Endothelial cell of umbilical vein (primary cell): ENCODE measurements at regions not wholly inside any gene's neighbourhood (a gene's known extent, or its start where the extent isn't known, plus 50 kb on each side); places are given as distances from the start of the nearest gene placed in this dataset.

Source experiments
- BruUV-seq: library from RNA; stranded (reverse); fragments of 400-500 nt; replicated peaks from 2 replicates; lab custom pipeline; 2021; lab: Mats Ljungman, UMichigan
- CTCF ChIA-PET: fragments of 300-600, 350-600 bp; sonication (Branson Sonifier 250); formaldehyde crosslinking; loops from one replicate; lab custom pipeline; 2021; ENCODE audit warnings: antibody characterized with exemption, inconsistent platforms; lab: Charles Lee
- POLR2A ChIA-PET: fragments of 300-600, 350-600 bp; sonication (Branson Sonifier 250); formaldehyde crosslinking; loops from one replicate; lab custom pipeline; 2021; ENCODE audit warnings: antibody characterized with exemption, inconsistent platforms; lab: Charles Lee
- DNase-seq: peaks from one replicate; pipeline ENCODE4 v3.0.0-alpha.2; 2011; ENCODE audit warnings: low read depth, low spot score
- FAIRE-seq: peaks from 2 replicates; lab custom pipeline; 2011; peaks lifted over from hg19 to GRCh38; lab: Jason Lieb, UNC
- H2AFZ ChIP-seq: 2 replicates; pipeline ENCODE4 v1.6.0; 2012; ENCODE audit warnings: low read depth, low read length, control low read depth, inconsistent platforms
- H3K27ac ChIP-seq: 2 replicates; pipeline ENCODE4 v1.5.1; 2011; ENCODE audit warnings: low read depth, mild to moderate bottlenecking, control low read depth, low read length, moderate library complexity; ENCODE audit not compliant: insufficient read depth
- H3K27me3 ChIP-seq, 2 experiments: 2 replicates each; pipeline versions ENCODE4 v1.6.0 to v1.6.1; 2011; ENCODE audit warnings: low read length in 2 of 2, mixed read lengths in 1 of 2; ENCODE audit not compliant: control insufficient read depth in 2 of 2, insufficient read depth in 2 of 2
- H3K36me3 ChIP-seq, 2 experiments: 2 replicates in 1 of 2; 3 replicates in 1 of 2; pipeline ENCODE4 v1.5.1; 2011; ENCODE audit warnings: low read length in 2 of 2, mild to moderate bottlenecking in 1 of 2, moderate library complexity in 1 of 2; ENCODE audit not compliant: control insufficient read depth in 2 of 2, insufficient read depth in 2 of 2; ENCODE audit errors: extremely low read depth in 1 of 2
- H3K4me1 ChIP-seq: 3 replicates; pipeline ENCODE4 v1.5.1; 2011; ENCODE audit warnings: mild to moderate bottlenecking, low read length; ENCODE audit not compliant: control insufficient read depth, insufficient read depth; ENCODE audit errors: extremely low read depth
- H3K4me2 ChIP-seq: 2 replicates; pipeline ENCODE4 v1.6.1; 2011; ENCODE audit warnings: low read length, control low read depth, mixed read lengths; ENCODE audit not compliant: insufficient read depth
- H3K4me3 ChIP-seq, 3 experiments: fragments of 200-600 bp in 1 of 3; sonication (generic), shearing (Covaris generic) in 1 of 3; replicated peaks in 1 of 3; 2 replicates each; pipeline ENCODE4 v1.5.1; 2011 to 2016; ENCODE audit warnings: control low read depth in 3 of 3, low read length in 3 of 3, mild to moderate bottlenecking in 2 of 3, inconsistent platforms in 1 of 3, low read depth in 1 of 3, moderate library complexity in 1 of 3; ENCODE audit not compliant: insufficient read depth in 1 of 3
- H3K79me2 ChIP-seq: 2 replicates; pipeline ENCODE4 v1.6.0; 2012; ENCODE audit warnings: low read length, inconsistent platforms; ENCODE audit not compliant: control insufficient read depth, insufficient read depth
- H3K9ac ChIP-seq: replicated peaks from 2 replicates; pipeline ENCODE3; 2011; ENCODE audit warnings: low read length, control low read depth; ENCODE audit not compliant: insufficient read depth; ENCODE audit errors: extremely low read depth
- H3K9me1 ChIP-seq: replicated peaks from 3 replicates; pipeline ENCODE4 v1.6.0; 2011; ENCODE audit warnings: mild to moderate bottlenecking, low read length; ENCODE audit not compliant: control insufficient read depth, insufficient read depth; ENCODE audit errors: extremely low read depth
- H3K9me3 ChIP-seq: replicated peaks from 2 replicates; pipeline ENCODE4 v1.5.1; 2012; ENCODE audit warnings: low read length, inconsistent platforms; ENCODE audit not compliant: control insufficient read depth, insufficient read depth
- H4K20me1 ChIP-seq: replicated peaks from 2 replicates; pipeline ENCODE3; 2011; ENCODE audit warnings: mild to moderate bottlenecking, low read length; ENCODE audit not compliant: control insufficient read depth, insufficient read depth; ENCODE audit errors: extremely low read depth
- EZH2 ChIP-seq: IDR thresholded peaks from 2 replicates; pipeline ENCODE4 v1.6.1; 2012; ENCODE audit warnings: borderline replicate concordance, low read depth, mild to moderate bottlenecking, moderate library complexity, low read length, inconsistent platforms; ENCODE audit not compliant: severe bottlenecking
- FOS ChIP-seq: IDR thresholded peaks from 2 replicates; pipeline ENCODE4 v1.6.1; 2011; ENCODE audit warnings: mild to moderate bottlenecking, low read length, moderate library complexity, borderline replicate concordance; ENCODE audit not compliant: insufficient read depth
- GATA2 ChIP-seq: IDR thresholded peaks from 2 replicates; pipeline ENCODE4 v1.7.0; 2011; ENCODE audit warnings: low read depth, mild to moderate bottlenecking, moderate library complexity, mixed read lengths, low read length; ENCODE audit not compliant: insufficient read length, insufficient read depth
- JUN ChIP-seq: IDR thresholded peaks from 2 replicates; pipeline ENCODE4 v1.6.1; 2011; ENCODE audit warnings: borderline replicate concordance, low read depth; ENCODE audit not compliant: insufficient read length, insufficient read depth
- MYC ChIP-seq: IDR thresholded peaks from one replicate; pipeline ENCODE4 v1.6.1; 2011; ENCODE audit warnings: mild to moderate bottlenecking, low read depth, low read length
- POLR2A ChIP-seq: IDR thresholded peaks from 2 replicates; pipeline ENCODE4 v1.6.1; 2012; ENCODE audit warnings: low read depth, mild to moderate bottlenecking, control low read depth, low read length
- POLR2AphosphoS5 ChIP-seq: IDR thresholded peaks from 2 replicates; pipeline ENCODE4 v1.6.1; 2012; ENCODE audit warnings: low read depth, mild to moderate bottlenecking, control low read depth, low read length, moderate library complexity; ENCODE audit not compliant: insufficient read depth
- dilution Hi-C: fragments of 300-500 bp; cut with MboI; formaldehyde crosslinking; loops from one replicate; pipeline ENCODE4 v1.15.0; 2019; ENCODE audit warnings: low sequenced_read_pairs; ENCODE audit not compliant: extremely low pct_ligation_motif_present
- intact Hi-C: fragments of 100-400 bp; cut with micrococcal nuclease; formaldehyde crosslinking; loops from one replicate; pipeline ENCODE4 v1.10.0; 2022
- TF ChIP-seq, protein P1 (sequence below), 2 donors: IDR thresholded peaks; 1 replicate in 1 of 2; 2 replicates in 1 of 2; pipeline ENCODE4 v1.5.1; 2011; ENCODE audit warnings: low read length in 2 of 2, mild to moderate bottlenecking in 2 of 2, moderate library complexity in 2 of 2, control low read depth in 1 of 2, inconsistent platforms in 1 of 2, low read depth in 1 of 2; ENCODE audit not compliant: insufficient read depth in 1 of 2; ENCODE audit errors: extremely low read depth in 1 of 2
- TF ChIP-seq, protein P2 (sequence below): IDR thresholded peaks from 2 replicates; pipeline ENCODE4 v1.6.1; 2011; ENCODE audit not compliant: insufficient read depth, insufficient read length

DNA sequence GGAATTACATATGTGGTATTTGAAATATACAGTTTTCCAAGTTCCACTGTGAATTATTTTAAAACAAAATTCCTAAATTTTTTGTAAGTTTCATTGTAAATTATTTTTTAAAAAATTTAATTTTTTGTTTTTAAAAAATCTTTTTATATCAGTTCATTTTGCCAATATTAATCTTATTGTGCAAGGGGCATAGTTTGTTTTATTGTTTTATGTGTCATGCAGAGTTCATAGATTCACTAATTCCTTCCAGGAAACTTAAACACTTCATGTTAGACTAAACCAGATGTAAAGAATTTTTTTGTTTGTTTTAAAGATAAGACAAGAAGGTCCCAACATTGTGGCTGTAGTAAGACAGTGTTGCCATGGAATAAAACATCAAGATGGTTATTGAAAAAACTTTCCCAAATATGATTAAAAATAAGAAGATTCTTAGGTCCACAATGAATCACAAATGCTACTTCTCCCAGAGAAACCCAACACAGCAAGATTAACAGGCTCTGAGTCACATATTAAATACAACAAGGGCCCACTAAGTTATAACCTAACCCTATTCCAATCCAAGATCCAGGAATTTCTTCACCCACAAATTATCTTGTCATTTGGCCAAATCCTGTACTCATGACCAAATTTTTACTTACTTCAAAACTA is 464.7 kb upstream of the IGFBP3 start:
- no peaks in the 10 kb centered on the region for H3K4me1 ChIP-seq
- DNase-seq: peak; percentile 29
- FAIRE-seq: no peak
- no peak overlapping the region for H3K4me2 ChIP-seq
- no peak overlapping the region for H3K9ac ChIP-seq
- CTCF ChIA-PET: no interaction called here
- H3K27ac ChIP-seq: no peak overlapping the region
- H3K4me3 ChIP-seq: no peak overlapping the region
- dilution Hi-C loops: no loop called here
- no peaks in the 10 kb centered on the region for H3K27me3 ChIP-seq
- BruUV-seq: no TSS peak
- no peaks in the 10 kb centered on the region for H3K9me3 ChIP-seq
- no peaks in the 10 kb centered on the region for H3K9me1 ChIP-seq
- H2AFZ ChIP-seq: no peak overlapping the region
- POLR2A ChIA-PET: no interaction called here
- H3K79me2 ChIP-seq: no peaks in the 10 kb centered on the region
- TF ChIP-seq, protein P1, sequence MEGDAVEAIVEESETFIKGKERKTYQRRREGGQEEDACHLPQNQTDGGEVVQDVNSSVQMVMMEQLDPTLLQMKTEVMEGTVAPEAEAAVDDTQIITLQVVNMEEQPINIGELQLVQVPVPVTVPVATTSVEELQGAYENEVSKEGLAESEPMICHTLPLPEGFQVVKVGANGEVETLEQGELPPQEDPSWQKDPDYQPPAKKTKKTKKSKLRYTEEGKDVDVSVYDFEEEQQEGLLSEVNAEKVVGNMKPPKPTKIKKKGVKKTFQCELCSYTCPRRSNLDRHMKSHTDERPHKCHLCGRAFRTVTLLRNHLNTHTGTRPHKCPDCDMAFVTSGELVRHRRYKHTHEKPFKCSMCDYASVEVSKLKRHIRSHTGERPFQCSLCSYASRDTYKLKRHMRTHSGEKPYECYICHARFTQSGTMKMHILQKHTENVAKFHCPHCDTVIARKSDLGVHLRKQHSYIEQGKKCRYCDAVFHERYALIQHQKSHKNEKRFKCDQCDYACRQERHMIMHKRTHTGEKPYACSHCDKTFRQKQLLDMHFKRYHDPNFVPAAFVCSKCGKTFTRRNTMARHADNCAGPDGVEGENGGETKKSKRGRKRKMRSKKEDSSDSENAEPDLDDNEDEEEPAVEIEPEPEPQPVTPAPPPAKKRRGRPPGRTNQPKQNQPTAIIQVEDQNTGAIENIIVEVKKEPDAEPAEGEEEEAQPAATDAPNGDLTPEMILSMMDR (IDR thresholded peaks at IDR 0.05; ENCODE audit: extremely low read depth in 1 of 2, insufficient read depth in 1 of 2, low read depth in 1 of 2, low read length in 2 of 2): no peak
- H4K20me1 ChIP-seq: no peaks in the 10 kb centered on the region
- intact Hi-C loops: no loop called here
- H3K36me3 ChIP-seq: no peaks in the 10 kb centered on the region

DNA sequence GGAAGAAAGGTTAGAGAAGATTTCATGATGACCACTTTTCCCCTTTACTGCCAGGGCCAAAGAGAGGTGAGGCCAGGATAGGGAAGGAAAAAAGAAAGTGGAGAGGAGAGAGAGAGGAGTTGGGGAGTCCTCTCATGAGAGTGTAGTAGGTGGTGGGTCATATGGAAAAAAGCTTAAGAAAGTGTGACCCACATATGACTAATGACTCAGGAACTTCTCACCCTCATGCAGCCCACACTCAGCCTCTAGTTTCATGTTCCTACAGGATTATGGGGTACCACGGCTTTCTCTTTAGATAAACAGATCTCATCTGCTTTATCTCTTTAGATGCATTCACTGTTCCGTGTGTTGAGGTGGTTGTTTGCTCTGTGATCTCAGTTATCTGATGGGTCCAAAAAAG is 462.5 kb upstream of the IGFBP3 start:
- H3K4me2 ChIP-seq: no peak overlapping the region
- POLR2A ChIA-PET: no interaction called here

More for the DNA sequence above, 462.5 kb upstream of the IGFBP3 start:
- no peaks in the 10 kb centered on the region for H3K36me3 ChIP-seq
- intact Hi-C loops: no loop called here
- no peaks in the 10 kb centered on the region for H4K20me1 ChIP-seq
- H3K9me3 ChIP-seq: no peaks in the 10 kb centered on the region
- dilution Hi-C loops: no loop called here
- H3K9me1 ChIP-seq: no peaks in the 10 kb centered on the region
- H3K9ac ChIP-seq: no peak overlapping the region
- H3K4me1 ChIP-seq: no peaks in the 10 kb centered on the region
- CTCF ChIA-PET: no interaction called here
- no peaks in the 10 kb centered on the region for H3K27me3 ChIP-seq
- no TSS peak for BruUV-seq
- H3K79me2 ChIP-seq: no peaks in the 10 kb centered on the region
- no peak overlapping the region for H3K4me3 ChIP-seq
- FAIRE-seq (no peak), DNase-seq (no peak)
- no peak overlapping the region for H3K27ac ChIP-seq
- H2AFZ ChIP-seq: no peak overlapping the region
- TF ChIP-seq EZH2: no peak
- no peak for TF ChIP-seq POLR2A
- TF ChIP-seq POLR2AphosphoS5: no peak
- no peak for TF ChIP-seq FOS
- TF ChIP-seq JUN: no peak
- TF ChIP-seq, protein P2, sequence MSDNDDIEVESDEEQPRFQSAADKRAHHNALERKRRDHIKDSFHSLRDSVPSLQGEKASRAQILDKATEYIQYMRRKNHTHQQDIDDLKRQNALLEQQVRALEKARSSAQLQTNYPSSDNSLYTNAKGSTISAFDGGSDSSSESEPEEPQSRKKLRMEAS: no peak
- TF ChIP-seq, protein P1 (IDR thresholded peaks at IDR 0.05; ENCODE audit: extremely low read depth in 1 of 2, insufficient read depth in 1 of 2, low read depth in 1 of 2, low read length in 2 of 2): no peak
- TF ChIP-seq MYC: no peak
- no peak for TF ChIP-seq GATA2
